Hepatocyte (in vitro differentiated cells): ENCODE measurements at regions not wholly inside any gene's neighbourhood (a gene's known extent, or its start where the extent isn't known, plus 50 kb on each side); places are given as distances from the start of the nearest gene placed in this dataset.

Experiments used
- EZH2 ChIP-seq: fragments of 200-600 bp; sonication (generic); IDR thresholded peaks from 2 replicates; pipeline ENCODE4 v1.6.1; 2016; ENCODE audit warnings: antibody characterized with exemption, mild to moderate bottlenecking, borderline replicate concordance
- TF ChIP-seq, protein P1 (sequence below): fragments of 200-600 bp; sonication (generic); IDR thresholded peaks from 2 replicates; pipeline ENCODE4 v1.5.1; 2016; ENCODE audit warnings: antibody characterized with exemption, mild to moderate bottlenecking; ENCODE audit not compliant: poor library complexity

DNA sequence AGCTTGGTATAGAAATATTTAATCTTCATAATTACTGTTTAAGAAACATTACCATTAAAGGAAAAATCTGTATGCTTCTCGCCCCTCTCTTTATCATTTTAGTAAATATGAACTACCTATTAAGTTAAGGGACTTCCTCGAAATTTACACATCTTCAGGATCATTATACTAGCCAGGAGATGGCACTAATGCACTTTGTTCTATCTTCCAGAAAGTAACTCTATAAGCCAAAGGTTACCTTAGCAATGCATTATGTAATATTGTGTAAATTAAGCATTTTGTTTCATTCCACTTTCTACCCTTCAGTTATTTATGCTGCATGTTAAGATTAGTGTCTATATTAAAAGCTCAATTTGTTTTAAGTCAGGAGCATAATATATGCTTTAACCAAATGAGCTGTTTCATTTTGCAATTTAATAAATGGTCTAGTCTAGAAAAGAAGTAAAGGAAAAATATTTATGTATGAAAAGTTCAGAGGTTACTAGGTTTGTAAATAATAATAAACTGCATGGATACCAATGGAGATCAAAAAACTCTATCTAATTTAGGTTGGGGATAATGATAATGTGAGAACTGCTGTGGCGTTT is 128.5 kb downstream of the ANKRD7 start:
- TF ChIP-seq, protein P1, sequence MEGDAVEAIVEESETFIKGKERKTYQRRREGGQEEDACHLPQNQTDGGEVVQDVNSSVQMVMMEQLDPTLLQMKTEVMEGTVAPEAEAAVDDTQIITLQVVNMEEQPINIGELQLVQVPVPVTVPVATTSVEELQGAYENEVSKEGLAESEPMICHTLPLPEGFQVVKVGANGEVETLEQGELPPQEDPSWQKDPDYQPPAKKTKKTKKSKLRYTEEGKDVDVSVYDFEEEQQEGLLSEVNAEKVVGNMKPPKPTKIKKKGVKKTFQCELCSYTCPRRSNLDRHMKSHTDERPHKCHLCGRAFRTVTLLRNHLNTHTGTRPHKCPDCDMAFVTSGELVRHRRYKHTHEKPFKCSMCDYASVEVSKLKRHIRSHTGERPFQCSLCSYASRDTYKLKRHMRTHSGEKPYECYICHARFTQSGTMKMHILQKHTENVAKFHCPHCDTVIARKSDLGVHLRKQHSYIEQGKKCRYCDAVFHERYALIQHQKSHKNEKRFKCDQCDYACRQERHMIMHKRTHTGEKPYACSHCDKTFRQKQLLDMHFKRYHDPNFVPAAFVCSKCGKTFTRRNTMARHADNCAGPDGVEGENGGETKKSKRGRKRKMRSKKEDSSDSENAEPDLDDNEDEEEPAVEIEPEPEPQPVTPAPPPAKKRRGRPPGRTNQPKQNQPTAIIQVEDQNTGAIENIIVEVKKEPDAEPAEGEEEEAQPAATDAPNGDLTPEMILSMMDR, result peak; percentile 69
- no peak for TF ChIP-seq EZH2
